DOHH2 (cell line): ENCODE measurements at regions not wholly inside any gene's neighbourhood (a gene's known extent, or its start where the extent isn't known, plus 50 kb on each side); places are given as distances from the start of the nearest gene placed in this dataset.

Source experiments
- EZH2phosphoT487 ChIP-seq: fragments of 200-600 bp; sonication (generic); IDR thresholded peaks from 2 replicates; pipeline ENCODE4 v1.6.1; 2017; ENCODE audit warnings: borderline replicate concordance, mild to moderate bottlenecking, antibody characterized with exemption, low read length, moderate library complexity, mixed read lengths
- TF ChIP-seq, protein P1 (sequence below): fragments of 200-600 bp; sonication (generic); IDR thresholded peaks from one replicate; pipeline ENCODE4 v1.5.1; 2014; ENCODE audit warnings: antibody characterized with exemption, mild to moderate bottlenecking, low read depth, low read length; ENCODE audit not compliant: poor library complexity, severe bottlenecking

DNA sequence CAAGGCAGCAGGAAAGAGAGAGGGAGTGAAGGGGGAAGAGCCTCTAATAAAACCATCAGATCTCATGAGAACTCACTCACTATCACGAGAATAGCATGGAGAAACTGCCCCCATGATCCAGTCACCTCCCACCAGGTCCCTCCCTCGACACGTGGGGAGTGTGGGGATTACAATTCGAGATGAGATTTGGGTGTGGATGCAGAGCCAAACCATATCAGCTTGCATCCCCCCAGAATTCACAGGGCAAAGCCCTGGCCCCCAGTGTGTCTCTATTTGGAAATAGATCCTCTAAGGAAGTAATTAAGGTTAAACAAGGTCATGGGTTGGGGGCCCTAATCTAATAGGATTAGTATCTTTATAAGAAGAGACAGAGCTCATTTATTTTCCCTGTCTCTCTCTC lies 56.1 kb upstream of the TCL1A start:
- TF ChIP-seq, protein P1, sequence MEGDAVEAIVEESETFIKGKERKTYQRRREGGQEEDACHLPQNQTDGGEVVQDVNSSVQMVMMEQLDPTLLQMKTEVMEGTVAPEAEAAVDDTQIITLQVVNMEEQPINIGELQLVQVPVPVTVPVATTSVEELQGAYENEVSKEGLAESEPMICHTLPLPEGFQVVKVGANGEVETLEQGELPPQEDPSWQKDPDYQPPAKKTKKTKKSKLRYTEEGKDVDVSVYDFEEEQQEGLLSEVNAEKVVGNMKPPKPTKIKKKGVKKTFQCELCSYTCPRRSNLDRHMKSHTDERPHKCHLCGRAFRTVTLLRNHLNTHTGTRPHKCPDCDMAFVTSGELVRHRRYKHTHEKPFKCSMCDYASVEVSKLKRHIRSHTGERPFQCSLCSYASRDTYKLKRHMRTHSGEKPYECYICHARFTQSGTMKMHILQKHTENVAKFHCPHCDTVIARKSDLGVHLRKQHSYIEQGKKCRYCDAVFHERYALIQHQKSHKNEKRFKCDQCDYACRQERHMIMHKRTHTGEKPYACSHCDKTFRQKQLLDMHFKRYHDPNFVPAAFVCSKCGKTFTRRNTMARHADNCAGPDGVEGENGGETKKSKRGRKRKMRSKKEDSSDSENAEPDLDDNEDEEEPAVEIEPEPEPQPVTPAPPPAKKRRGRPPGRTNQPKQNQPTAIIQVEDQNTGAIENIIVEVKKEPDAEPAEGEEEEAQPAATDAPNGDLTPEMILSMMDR = no peak
- no peak for TF ChIP-seq EZH2phosphoT487
